ENCODE measurements at regions not wholly inside any gene's neighbourhood (a gene's known extent, or its start where the extent isn't known, plus 50 kb on each side); places are given as distances from the start of the nearest gene placed in this dataset.
"Not testable (repeated sequence)": the region's sequence is repeated elsewhere in the genome, so short reads cannot be mapped to it uniquely, and the experiment has no call there.

GRCh38 chr12:131437706-131438492, 273.0 kb upstream of the SFSWAP start:
- no peak for DNase-seq

GRCh38 chr12:131438493-131438835, 272.4 kb upstream of the SFSWAP start:
- not testable (repeated sequence) for H3K27me3 ChIP-seq, H3K9me3 ChIP-seq, H3K36me3 ChIP-seq, H3K4me3 ChIP-seq, DNase-seq

More at GRCh38 chr12:131437706-131438492, 273.0 kb upstream of the SFSWAP start:
- peaks cover 7% of the 10 kb centered on the region for H3K27me3 ChIP-seq
- H3K36me3 ChIP-seq, result no peaks in the 10 kb centered on the region
- H3K4me3 ChIP-seq, result no peak overlapping the region
- no peaks in the 10 kb centered on the region for H3K9me3 ChIP-seq

- H3K4me3 ChIP-seq, result no peak overlapping the region
- no peak for DNase-seq
- H3K36me3 ChIP-seq, result no peaks in the 10 kb centered on the region
- peaks cover 7% of the 10 kb centered on the region for H3K27me3 ChIP-seq
- H3K9me3 ChIP-seq, result no peaks in the 10 kb centered on the region
Measured at GRCh38 chr12:131438881-131439280, 272.0 kb upstream of the SFSWAP start.

GRCh38 chr12:131439752-131440151, 271.1 kb upstream of the SFSWAP start:
- not testable (repeated sequence) for H3K36me3 ChIP-seq, DNase-seq, H3K27me3 ChIP-seq, H3K9me3 ChIP-seq, H3K4me3 ChIP-seq

- not testable (repeated sequence) for H3K27me3 ChIP-seq, H3K36me3 ChIP-seq, DNase-seq, H3K4me3 ChIP-seq, H3K9me3 ChIP-seq
Measured at GRCh38 chr12:131440209-131441059, 270.5 kb upstream of the SFSWAP start.

- Histone ChIP-seq H3K4me3 (no peak overlapping the region), H3K27me3 (no peaks in the 10 kb centered on the region), H3K36me3 (no peaks in the 10 kb centered on the region), H3K9me3 (no peaks in the 10 kb centered on the region)
- DNase-seq, result peak; percentile 33
Measured at GRCh38 chr12:131441060-131441396, 269.9 kb upstream of the SFSWAP start.

GRCh38 chr12:131441638-131442336, 269.1 kb upstream of the SFSWAP start:
- no peaks in the 10 kb centered on the region for H3K9me3 ChIP-seq

GRCh38 chr12:131442337-131442918, 268.5 kb upstream of the SFSWAP start:
- no peak for DNase-seq
- Histone ChIP-seq H3K36me3 (no peaks in the 10 kb centered on the region), H3K27me3 (no peaks in the 10 kb centered on the region), H3K9me3 (no peaks in the 10 kb centered on the region), H3K4me3 (no peak overlapping the region)

More at GRCh38 chr12:131441638-131442336, 269.1 kb upstream of the SFSWAP start:
- Histone ChIP-seq H3K27me3 (no peaks in the 10 kb centered on the region), H3K36me3 (no peaks in the 10 kb centered on the region), H3K4me3 (no peak overlapping the region)
- no peak for DNase-seq

GRCh38 chr12:131443019-131444000, 267.6 kb upstream of the SFSWAP start:
- H3K4me3 ChIP-seq, result no peak overlapping the region
- no peaks in the 10 kb centered on the region for H3K9me3 ChIP-seq
- no peaks in the 10 kb centered on the region for H3K27me3 ChIP-seq
- no peak for DNase-seq
- H3K36me3 ChIP-seq, result no peaks in the 10 kb centered on the region

GRCh38 chr12:131444220-131445164, 266.4 kb upstream of the SFSWAP start:
- no peaks in the 10 kb centered on the region for H3K36me3 ChIP-seq
- DNase-seq, result no peak
- no peaks in the 10 kb centered on the region; the same call in 1 of the 2 replicates for H3K27me3 ChIP-seq
- no peak overlapping the region for H3K4me3 ChIP-seq
- peaks cover 8% of the 10 kb centered on the region for H3K9me3 ChIP-seq

- H3K36me3 ChIP-seq, result no peaks in the 10 kb centered on the region
- H3K9me3 ChIP-seq, result peaks cover 8% of the 10 kb centered on the region
- no peak overlapping the region for H3K4me3 ChIP-seq
- peaks cover 3% of the 10 kb centered on the region; the same call in 1 of the 2 replicates for H3K27me3 ChIP-seq
- no peak for DNase-seq
Measured at GRCh38 chr12:131445184-131445774, 265.6 kb upstream of the SFSWAP start.

GRCh38 chr12:131445795-131446194, 265.1 kb upstream of the SFSWAP start:
- no peak for DNase-seq
- H3K9me3 ChIP-seq, result peaks cover 10% of the 10 kb centered on the region
- no peak overlapping the region for H3K4me3 ChIP-seq
- peaks cover 3% of the 10 kb centered on the region; the same call in 1 of the 2 replicates for H3K27me3 ChIP-seq
- H3K36me3 ChIP-seq, result no peaks in the 10 kb centered on the region

- not testable (repeated sequence) for DNase-seq, H3K36me3 ChIP-seq, H3K4me3 ChIP-seq, H3K27me3 ChIP-seq
- peaks cover 10% of the 10 kb centered on the region for H3K9me3 ChIP-seq
Measured at GRCh38 chr12:131447636-131448035, 263.3 kb upstream of the SFSWAP start.

GRCh38 chr12:131448254-131448795, 262.6 kb upstream of the SFSWAP start:
- no peak for DNase-seq
- Histone ChIP-seq H3K27me3 (peaks cover 3% of the 10 kb centered on the region; the same call in 1 of the 2 replicates), H3K36me3 (no peaks in the 10 kb centered on the region), H3K4me3 (no peak overlapping the region), H3K9me3 (peaks cover 10% of the 10 kb centered on the region)
